ENCODE measurements at regions not wholly inside any gene's neighbourhood (a gene's known extent, or its start where the extent isn't known, plus 50 kb on each side); places are given as distances from the start of the nearest gene placed in this dataset.

GRCh38 chr4:143109376-143109775 lies 75.3 kb upstream of the USP38 start:
- TF ChIP-seq CTCF (IDR thresholded peaks at IDR 0.05) (no peak), REST (IDR thresholded peaks at IDR 0.05; ENCODE audit: insufficient read depth in 1 of 2, low read depth in 2 of 2, low read length in 1 of 2) (no peak)
